GM21447 (cell line): ENCODE measurements at regions not wholly inside any gene's neighbourhood (a gene's known extent, or its start where the extent isn't known, plus 50 kb on each side); places are given as distances from the start of the nearest gene placed in this dataset.

ENCODE experiments used
- ATAC-seq: cut with Tn5 transposase; IDR thresholded peaks from one replicate; pipeline ENCODE4 v1.9.1; 2021; ENCODE audit not compliant: unreplicated experiment

- ATAC-seq: no peak
Measured at GRCh38 chr18:53660306-53660705, 564.2 kb downstream of the MBD2 start.

GRCh38 chr18:53657257-53657656, 567.2 kb downstream of the MBD2 start:
- ATAC-seq: no peak

- no peak for ATAC-seq
Measured at GRCh38 chr18:53649621-53650020, 574.8 kb downstream of the MBD2 start.

GRCh38 chr18:53644799-53645471, 579.5 kb downstream of the MBD2 start:
- ATAC-seq: no peak

GRCh38 chr18:53639687-53640086, 584.8 kb downstream of the MBD2 start:
- ATAC-seq: no peak

- no peak for ATAC-seq
Measured at GRCh38 chr18:53629337-53629736, 595.1 kb downstream of the MBD2 start.

- no peak for ATAC-seq
Measured at GRCh38 chr18:53625997-53626599, 598.4 kb downstream of the MBD2 start.

- ATAC-seq: no peak
Measured at GRCh38 chr18:53610957-53611356, 613.5 kb downstream of the MBD2 start.

GRCh38 chr18:53606792-53607191, 617.7 kb downstream of the MBD2 start:
- no peak for ATAC-seq

- ATAC-seq: no peak
Measured at GRCh38 chr18:53605198-53605597, 619.3 kb downstream of the MBD2 start.

- no peak for ATAC-seq
Measured at GRCh38 chr18:53603276-53603675, 621.2 kb downstream of the MBD2 start.

- ATAC-seq: no peak
Measured at GRCh38 chr18:53601344-53601743, 623.1 kb downstream of the MBD2 start.

- ATAC-seq: no peak
Measured at GRCh38 chr18:53586923-53587322, 637.5 kb downstream of the MBD2 start.
